Sigmoid colon (tissue), 4 donors: ENCODE measurements at regions not wholly inside any gene's neighbourhood (a gene's known extent, or its start where the extent isn't known, plus 50 kb on each side); places are given as distances from the start of the nearest gene placed in this dataset.

Source experiments
- POLR2A ChIP-seq, 2 donors: fragments of 450-650 bp; IDR thresholded peaks; one replicate each; pipeline ENCODE4 v1.6.1; 2016; ENCODE audit warnings: antibody characterized with exemption in 2 of 2, mild to moderate bottlenecking in 2 of 2, moderate library complexity in 2 of 2
- POLR2AphosphoS5 ChIP-seq, 4 donors: sonication (generic); formaldehyde crosslinking; IDR thresholded peaks; one replicate each; pipeline ENCODE4 v1.6.1; 2017; ENCODE audit warnings: antibody characterized with exemption in 4 of 4

DNA sequence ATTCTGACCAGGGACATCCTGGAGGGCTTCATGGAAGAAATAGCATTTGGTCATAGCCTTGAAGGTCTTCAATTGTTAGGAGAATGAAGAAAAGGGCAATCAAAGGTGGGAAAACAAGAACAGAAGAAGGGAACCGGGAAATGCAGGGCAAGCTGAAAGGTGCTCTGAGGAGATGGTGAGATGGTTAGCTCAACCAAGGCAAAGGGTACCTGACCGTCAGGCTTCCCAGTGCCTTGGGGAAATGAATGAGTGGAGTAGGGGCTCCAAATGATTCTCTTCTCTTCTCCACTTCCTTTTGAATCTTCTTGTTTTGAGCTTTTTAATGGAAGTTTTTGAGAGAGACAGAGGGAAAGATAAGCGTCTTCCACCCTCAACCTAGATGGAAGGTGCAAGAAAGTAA, 155.6 kb upstream of the PWP1 start:
- no peak for TF ChIP-seq POLR2A (IDR thresholded peaks at IDR 0.05)
- TF ChIP-seq POLR2AphosphoS5 (IDR thresholded peaks at IDR 0.05), result no peak
